ENCODE measurements at regions not wholly inside any gene's neighbourhood (a gene's known extent, or its start where the extent isn't known, plus 50 kb on each side); places are given as distances from the start of the nearest gene placed in this dataset.
A peak's percentile ranks its signal among the peaks of the same experiment; 100 is the strongest.
"Not testable (repeated sequence)": the region's sequence is repeated elsewhere in the genome, so short reads cannot be mapped to it uniquely, and the experiment has no call there.

- DNase-seq, result no peak
These were observed 118.9 kb upstream of the RASGEF1B start for GRCh38 chr4:81590596-81590995.

- DNase-seq, result peak in 3 of 4 experiments; percentile 5 to 74 (median 73)
These were observed 117.6 kb upstream of the RASGEF1B start for GRCh38 chr4:81589262-81589661.

GRCh38 chr4:81586706-81587105, 115.0 kb upstream of the RASGEF1B start:
- DNase-seq, result peak in 3 of 4 experiments; percentile 20 to 28 (median 20)

- DNase-seq, result not testable (repeated sequence)
These were observed 109.3 kb upstream of the RASGEF1B start for GRCh38 chr4:81580994-81581374.

- DNase-seq, result no peak
These were observed 108.8 kb upstream of the RASGEF1B start for GRCh38 chr4:81580346-81580993.

- no peak for DNase-seq
These were observed 105.7 kb upstream of the RASGEF1B start for GRCh38 chr4:81577392-81577791.

- DNase-seq, result no peak
These were observed 103.3 kb upstream of the RASGEF1B start for GRCh38 chr4:81574991-81575390.

GRCh38 chr4:81573840-81574239, 102.1 kb upstream of the RASGEF1B start:
- no peak for DNase-seq

GRCh38 chr4:81572402-81572801, 100.7 kb upstream of the RASGEF1B start:
- no peak for DNase-seq

GRCh38 chr4:81571105-81571504, 99.4 kb upstream of the RASGEF1B start:
- no peak for DNase-seq

- DNase-seq, result peak in 2 of 4 experiments; percentile 39 to 52
These were observed 94.5 kb upstream of the RASGEF1B start for GRCh38 chr4:81566161-81566591.

GRCh38 chr4:81565142-81565870, 93.6 kb upstream of the RASGEF1B start:
- peak; percentile 61 to 78 (median 72) for DNase-seq

- no peak for DNase-seq
These were observed 92.3 kb upstream of the RASGEF1B start for GRCh38 chr4:81564025-81564424.

GRCh38 chr4:81562093-81562492, 90.4 kb upstream of the RASGEF1B start:
- DNase-seq, result peak; percentile 51 to 87 (median 72)

GRCh38 chr4:81557306-81557705, 85.6 kb upstream of the RASGEF1B start:
- peak in 1 of 4 experiments; percentile 11 for DNase-seq

- no peak for DNase-seq
These were observed 83.8 kb upstream of the RASGEF1B start for GRCh38 chr4:81555489-81555888.

- DNase-seq, result no peak
These were observed 80.4 kb upstream of the RASGEF1B start for GRCh38 chr4:81552086-81552485.

- no peak for DNase-seq
These were observed 78.7 kb upstream of the RASGEF1B start for GRCh38 chr4:81550388-81550859.

- no peak for DNase-seq
These were observed 78.3 kb upstream of the RASGEF1B start for GRCh38 chr4:81549984-81550383.

- no peak for DNase-seq
These were observed 75.1 kb upstream of the RASGEF1B start for GRCh38 chr4:81546777-81547176.

- DNase-seq, result no peak
These were observed 69.6 kb upstream of the RASGEF1B start for GRCh38 chr4:81541161-81541945.

- DNase-seq, result peak; percentile 12 to 63 (median 34)
These were observed 67.2 kb upstream of the RASGEF1B start for GRCh38 chr4:81538716-81539427.

Measured in suppressor macrophage (primary cell).